Activated effector memory CD4-positive, alpha-beta T cell treated with anti-CD3 and anti-CD28 coated beads, Interleukin-2, amount 50 U/mL, for 16 hours (primary cell): ENCODE measurements at regions not wholly inside any gene's neighbourhood (a gene's known extent, or its start where the extent isn't known, plus 50 kb on each side); places are given as distances from the start of the nearest gene placed in this dataset.
A peak's percentile ranks its signal among the peaks of the same experiment; 100 is the strongest.

Experiments used
- DNase-seq: peaks from one replicate; pipeline ENCODE4 v3.0.0-alpha.2; 2020

GRCh38 chrX:134174273-134174660, 62.7 kb upstream of the CCDC160 start:
- DNase-seq = no peak

GRCh38 chrX:134174859-134175258, 62.1 kb upstream of the CCDC160 start:
- no peak for DNase-seq

GRCh38 chrX:134177527-134177926, 59.5 kb upstream of the CCDC160 start:
- no peak for DNase-seq

GRCh38 chrX:134180601-134181274, 56.2 kb upstream of the CCDC160 start:
- no peak for DNase-seq

- no peak for DNase-seq
These were observed 55.7 kb upstream of the CCDC160 start for GRCh38 chrX:134181275-134181660.

GRCh38 chrX:134183665-134184064, 53.3 kb upstream of the CCDC160 start:
- DNase-seq = no peak

GRCh38 chrX:134184936-134185335, 52.0 kb upstream of the CCDC160 start:
- no peak for DNase-seq

GRCh38 chrX:134186362-134187121, 50.4 kb upstream of the CCDC160 start:
- DNase-seq = peak; percentile 74
